Peyer's patch (tissue), 4 donors: ENCODE measurements at regions not wholly inside any gene's neighbourhood (a gene's known extent, or its start where the extent isn't known, plus 50 kb on each side); places are given as distances from the start of the nearest gene placed in this dataset.

ENCODE experiments used
- DNase-seq, 3 donors: peaks; one replicate each; pipeline ENCODE4 v3.0.0-alpha.2; 2017 to 2019
- H3K27ac ChIP-seq, 4 donors: fragments of 200-600 bp; sonication (generic); one replicate each; pipeline ENCODE4 v1.5.1; 2016 to 2019
- H3K27me3 ChIP-seq, 2 donors: fragments of 200-600 bp; sonication (generic); one replicate each; pipeline ENCODE4 v1.5.1; 2019
- H3K36me3 ChIP-seq, 3 donors: fragments of 200-600 bp; sonication (generic); one replicate each; pipeline ENCODE4 v1.5.1; 2016 to 2019
- H3K4me1 ChIP-seq, 4 donors: fragments of 200-600 bp; sonication (generic); one replicate each; pipeline ENCODE4 v1.5.1; 2016 to 2019
- H3K4me3 ChIP-seq, 4 donors: fragments of 200-600 bp; sonication (generic); 1 replicate in 3 of 4; 2 replicates in 1 of 4; pipeline ENCODE4 v1.5.1; 2016 to 2019; ENCODE audit warnings: mild to moderate bottlenecking in 1 of 4
- H3K9me3 ChIP-seq, 4 donors: fragments of 200-600 bp; sonication (generic); one replicate each; pipeline ENCODE4 v1.5.1; 2016 to 2019; ENCODE audit warnings: mild to moderate bottlenecking in 1 of 4
- CTCF ChIP-seq, 6 experiments: fragments of 450-650 bp in 4 of 6; fragments of 200-600 bp in 2 of 6; sonication (generic) in 1 of 6; IDR thresholded peaks; one replicate each; pipeline ENCODE4 v1.5.1; 2017 to 2019; ENCODE audit warnings: antibody characterized with exemption in 6 of 6, mild to moderate bottlenecking in 3 of 6, moderate library complexity in 1 of 6
- POLR2A ChIP-seq, 2 donors: fragments of 450-650 bp; IDR thresholded peaks; one replicate each; pipeline ENCODE4 v1.5.1; 2017; ENCODE audit warnings: antibody characterized with exemption in 2 of 2, mild to moderate bottlenecking in 2 of 2, moderate library complexity in 2 of 2

DNA sequence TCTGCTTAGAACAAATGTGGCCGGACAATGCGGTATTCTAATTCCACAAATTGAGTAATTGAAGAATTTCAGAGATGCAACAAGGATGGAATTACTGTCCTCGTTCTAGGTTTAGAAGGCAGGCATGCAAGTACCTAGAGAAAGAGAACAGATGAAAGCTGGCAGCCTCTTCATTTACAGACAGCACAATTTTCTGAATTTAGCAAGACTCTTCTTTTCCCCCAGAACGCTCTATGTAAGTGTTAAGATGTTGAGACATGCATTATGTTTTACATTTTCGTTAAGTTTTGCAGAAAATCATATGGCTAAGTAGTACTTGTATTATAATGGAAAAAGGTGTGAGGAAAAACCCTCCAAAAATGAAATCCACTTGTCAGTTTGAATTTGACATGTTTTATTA, 259.5 kb upstream of the ARRDC3 start:
- Histone ChIP-seq H3K27ac (no peak overlapping the region), H3K9me3 (no peaks in the 10 kb centered on the region), H3K4me3 (no peak overlapping the region), H3K27me3 (no peaks in the 10 kb centered on the region), H3K36me3 (no peaks in the 10 kb centered on the region), H3K4me1 (no peaks in the 10 kb centered on the region)
- no peak for DNase-seq
- TF ChIP-seq CTCF (IDR thresholded peaks at IDR 0.05): no peak
- TF ChIP-seq POLR2A (IDR thresholded peaks at IDR 0.05): no peak

DNA sequence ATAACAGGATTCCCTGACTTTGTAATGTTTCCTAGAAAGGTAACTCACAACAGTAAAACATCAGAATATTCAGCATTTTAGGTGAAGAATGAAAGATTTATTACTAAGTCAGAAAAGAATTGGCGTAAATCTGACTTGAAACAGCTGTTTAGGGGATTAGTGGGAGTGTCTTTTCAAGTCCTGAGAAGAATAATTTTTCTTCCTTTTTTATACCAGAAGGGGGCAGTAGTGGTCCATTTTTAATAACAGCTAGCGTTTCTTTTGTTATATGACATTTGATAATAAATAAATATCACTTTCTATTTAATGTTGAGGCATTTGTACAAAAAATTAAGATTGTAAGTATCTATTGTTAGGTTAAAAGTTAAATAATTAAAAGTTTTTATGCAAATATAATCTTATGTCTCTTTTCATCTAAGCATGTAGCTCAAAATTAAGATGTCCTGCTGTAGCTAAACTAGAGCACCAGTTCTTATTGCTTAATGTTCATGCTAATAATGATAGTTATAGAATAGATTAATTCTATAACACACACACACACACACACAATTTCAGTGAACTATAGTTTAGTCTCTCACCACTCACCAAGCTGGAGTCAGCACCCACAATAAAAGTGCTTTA, 258.7 kb upstream of the ARRDC3 start:
- TF ChIP-seq POLR2A (IDR thresholded peaks at IDR 0.05) (no peak), CTCF (IDR thresholded peaks at IDR 0.05) (peak in 5 of 6 experiments; percentile 16 to 40 (median 33))
- no peaks in the 10 kb centered on the region for H3K4me1 ChIP-seq
- no peaks in the 10 kb centered on the region for H3K36me3 ChIP-seq
- H3K27me3 ChIP-seq: no peaks in the 10 kb centered on the region
- no peak overlapping the region for H3K4me3 ChIP-seq
- no peak for DNase-seq
- H3K9me3 ChIP-seq: no peaks in the 10 kb centered on the region
- H3K27ac ChIP-seq: no peak overlapping the region

- Histone ChIP-seq H3K36me3 (no peaks in the 10 kb centered on the region), H3K4me3 (no peak overlapping the region), H3K27me3 (no peaks in the 10 kb centered on the region), H3K27ac (no peak overlapping the region), H3K4me1 (no peaks in the 10 kb centered on the region), H3K9me3 (no peaks in the 10 kb centered on the region)
- no peak for TF ChIP-seq POLR2A (IDR thresholded peaks at IDR 0.05)
- no peak for TF ChIP-seq CTCF (IDR thresholded peaks at IDR 0.05)
- DNase-seq: no peak
Measured at GRCh38 chr5:91639744-91640143, 256.6 kb upstream of the ARRDC3 start.

DNA sequence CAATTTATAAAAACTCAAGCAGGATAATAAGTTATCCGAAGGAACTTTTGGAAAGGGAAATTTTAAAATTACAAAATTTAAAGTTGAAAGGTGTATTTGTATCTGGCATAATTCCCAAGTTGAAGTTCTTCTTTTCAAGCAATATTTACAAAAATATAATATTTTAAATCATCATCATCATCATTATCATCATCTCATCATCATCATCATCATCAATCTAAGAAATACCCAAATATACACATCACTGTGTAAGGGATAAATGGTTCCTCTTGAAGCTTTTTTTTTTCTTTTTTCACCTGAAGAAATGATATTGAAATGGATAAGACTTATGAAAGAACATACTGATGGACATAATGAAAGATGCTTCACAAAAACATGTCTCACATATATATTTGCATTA, 254.9 kb upstream of the ARRDC3 start:
- H3K9me3 ChIP-seq: no peaks in the 10 kb centered on the region
- H3K4me3 ChIP-seq: no peak overlapping the region
- no peaks in the 10 kb centered on the region for H3K36me3 ChIP-seq
- H3K27me3 ChIP-seq: no peaks in the 10 kb centered on the region
- no peak overlapping the region for H3K27ac ChIP-seq
- H3K4me1 ChIP-seq: no peaks in the 10 kb centered on the region
- no peak for DNase-seq
- no peak for TF ChIP-seq POLR2A (IDR thresholded peaks at IDR 0.05)
- TF ChIP-seq CTCF (IDR thresholded peaks at IDR 0.05): no peak

DNA sequence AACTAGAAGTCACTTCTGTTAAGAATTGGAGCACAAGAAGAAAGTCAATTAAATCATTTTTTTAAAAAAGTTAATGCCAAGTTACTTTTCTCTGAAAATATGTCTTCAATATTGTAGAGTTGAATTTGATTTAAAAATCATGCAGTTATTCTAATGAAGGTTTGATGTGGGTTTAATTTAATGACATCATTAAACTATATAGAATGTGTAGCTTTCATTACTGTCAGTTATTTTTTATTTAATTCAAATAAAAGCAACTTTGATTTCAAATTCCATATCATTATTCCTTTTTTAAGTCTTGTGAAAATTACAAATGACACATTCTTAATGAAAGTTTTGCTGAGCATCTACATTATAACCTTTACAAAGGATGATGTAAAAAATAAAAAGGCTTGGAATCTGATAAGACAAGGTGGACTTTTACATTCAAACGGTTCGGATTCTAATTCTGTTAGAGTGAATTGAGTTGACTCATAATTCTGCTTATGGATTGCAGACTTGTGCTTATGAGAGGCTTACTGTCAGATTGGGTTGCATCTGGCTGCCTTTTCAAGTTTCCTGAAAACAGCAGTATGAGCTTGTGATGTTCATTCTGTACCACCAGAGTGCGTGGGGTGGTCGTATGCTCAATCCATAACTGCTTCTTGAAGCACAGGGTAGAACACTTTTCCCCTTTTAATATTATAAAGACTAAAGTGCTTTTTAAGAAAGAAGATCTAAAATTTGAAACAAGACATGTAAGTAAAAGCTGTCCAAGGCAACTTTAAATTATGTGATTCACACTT, 253.0 kb upstream of the ARRDC3 start:
- H3K27me3 ChIP-seq: no peaks in the 10 kb centered on the region
- H3K4me3 ChIP-seq: no peak overlapping the region
- no peak overlapping the region for H3K27ac ChIP-seq
- no peaks in the 10 kb centered on the region for H3K36me3 ChIP-seq
- no peaks in the 10 kb centered on the region for H3K4me1 ChIP-seq
- H3K9me3 ChIP-seq: no peaks in the 10 kb centered on the region
- DNase-seq: no peak
- TF ChIP-seq CTCF (IDR thresholded peaks at IDR 0.05) (no peak), POLR2A (IDR thresholded peaks at IDR 0.05) (no peak)
